DLD1 (cell line): ENCODE measurements at regions not wholly inside any gene's neighbourhood (a gene's known extent, or its start where the extent isn't known, plus 50 kb on each side); places are given as distances from the start of the nearest gene placed in this dataset.
"Not testable (repeated sequence)": the region's sequence is repeated elsewhere in the genome, so short reads cannot be mapped to it uniquely, and the experiment has no call there.

ENCODE experiments used
- in situ Hi-C: cut with HindIII; loops from 2 replicates; pipeline ENCODE4 v1.10.0; 2017; ENCODE audit warnings: low sequenced_read_pairs

- in situ Hi-C loops, result no loop called here
These were observed 397.5 kb downstream of the HTR1A start for GRCh38 chr5:63564789-63565188.

GRCh38 chr5:63563008-63563917, 399.0 kb downstream of the HTR1A start:
- in situ Hi-C loops, result no loop called here

GRCh38 chr5:63555874-63556273, 406.4 kb downstream of the HTR1A start:
- in situ Hi-C loops, result no loop called here

DNA sequence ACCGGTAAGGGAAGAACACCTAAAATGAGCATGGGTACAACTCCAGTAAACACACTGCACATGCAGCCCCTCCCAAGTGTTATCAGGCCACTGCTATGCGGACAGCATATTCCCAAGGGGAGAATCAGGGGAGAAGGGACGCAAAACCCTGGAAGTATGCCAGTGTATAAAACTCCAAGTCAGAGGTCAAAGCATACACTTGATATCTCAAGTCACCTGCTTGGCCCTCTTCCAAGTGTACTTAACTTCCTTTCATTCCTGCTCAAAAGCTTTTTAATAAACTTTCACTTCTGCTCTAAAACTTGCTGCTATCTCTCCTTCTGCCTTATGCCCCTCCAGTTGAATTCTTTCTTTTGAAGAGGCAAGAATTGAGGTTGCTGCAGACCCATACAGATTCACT, 408.1 kb downstream of the HTR1A start:
- in situ Hi-C loops, result no loop called here

- in situ Hi-C loops, result no loop called here
These were observed 409.2 kb downstream of the HTR1A start for GRCh38 chr5:63553073-63553472.

DNA sequence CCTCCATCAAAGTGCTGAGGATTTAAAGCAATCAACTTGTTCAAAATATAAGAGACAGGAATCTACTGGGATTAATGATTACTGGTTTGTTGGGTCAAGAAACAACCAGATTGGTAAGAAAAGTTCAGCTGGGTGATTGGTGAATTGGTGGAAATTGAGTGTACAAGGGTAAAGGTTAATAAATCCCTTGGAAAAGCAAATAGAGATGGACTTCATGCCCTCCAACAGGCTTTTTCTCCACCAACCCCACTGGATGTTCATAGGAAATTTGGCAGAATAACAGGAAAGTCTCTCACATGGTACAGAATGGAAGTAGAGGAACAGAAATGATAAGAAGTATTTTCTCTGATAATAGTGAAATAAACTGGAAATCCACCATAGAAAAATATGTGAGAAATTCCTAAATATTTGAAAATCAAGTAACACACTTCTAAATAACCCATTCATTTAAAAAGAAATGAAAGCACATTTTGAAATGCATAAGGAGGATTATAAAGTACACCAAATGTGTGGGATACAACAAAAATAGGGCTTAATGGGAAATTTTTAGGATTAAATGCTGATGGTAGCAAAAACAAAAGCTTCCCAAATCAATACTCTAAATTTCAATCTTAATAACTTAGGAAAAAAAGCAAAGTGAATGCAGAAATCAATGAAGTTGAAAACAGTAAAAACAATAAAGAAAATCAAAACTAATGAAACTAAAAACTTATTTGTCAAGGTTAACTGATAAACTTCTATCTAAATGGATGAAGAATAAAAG, 426.2 kb downstream of the HTR1A start:
- in situ Hi-C loops, result no loop called here

GRCh38 chr5:63524281-63524680, 438.0 kb downstream of the HTR1A start:
- in situ Hi-C loops, result no loop called here

- in situ Hi-C loops, result no loop called here
These were observed 446.2 kb downstream of the HTR1A start for GRCh38 chr5:63516006-63516405.

- in situ Hi-C loops, result no loop called here
These were observed 462.0 kb downstream of the HTR1A start for GRCh38 chr5:63500242-63500641.

DNA sequence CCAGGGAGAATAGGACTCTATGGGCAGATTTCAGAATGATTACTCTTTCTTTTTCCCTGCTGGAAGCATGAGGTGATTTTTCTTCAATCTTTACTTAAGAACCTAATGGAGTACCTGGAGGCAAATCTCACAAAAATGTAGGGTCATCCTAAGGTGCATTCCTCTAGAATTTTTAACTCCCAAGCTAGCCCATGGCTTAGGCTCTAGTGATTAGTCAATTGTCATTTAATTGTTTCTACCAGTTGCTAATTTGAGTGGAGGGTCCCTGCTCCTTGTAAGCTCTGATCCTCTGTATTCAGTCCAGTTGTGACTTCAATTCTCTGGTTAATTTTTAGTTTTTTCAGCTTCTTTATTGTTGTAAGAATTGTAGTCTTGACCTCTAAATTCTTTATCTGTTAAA, 467.0 kb downstream of the HTR1A start:
- in situ Hi-C loops, result no loop called here

- in situ Hi-C loops, result no loop called here
These were observed 478.9 kb downstream of the HTR1A start for GRCh38 chr5:63483338-63483737.

DNA sequence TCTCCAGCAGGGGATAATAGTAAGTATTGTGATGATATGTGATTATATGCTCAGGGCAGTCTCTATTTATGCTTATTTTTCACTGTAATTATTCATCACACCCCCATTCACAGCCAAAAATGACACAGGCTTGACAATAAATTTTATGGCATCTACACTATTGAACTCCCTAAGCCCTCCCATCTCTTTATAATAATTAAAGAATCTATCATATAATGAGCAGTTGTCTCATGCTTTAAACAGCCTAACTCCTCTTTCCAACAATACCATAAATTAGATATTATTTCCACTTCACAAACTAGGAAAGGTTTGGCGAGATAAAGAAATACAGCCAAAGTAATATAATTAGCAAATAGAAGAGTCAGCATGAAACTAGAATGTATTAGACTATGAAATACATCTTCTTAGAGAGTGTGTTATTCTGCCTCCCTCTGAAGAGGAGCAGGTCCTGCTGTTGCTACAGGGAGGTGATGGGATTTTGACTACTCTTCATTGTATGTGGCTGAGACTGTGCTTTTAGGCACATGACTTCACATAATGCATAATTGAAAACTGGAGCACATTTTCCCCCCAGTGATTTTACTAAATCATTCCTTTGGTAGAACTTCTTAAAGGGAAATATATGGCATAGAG, 488.8 kb downstream of the HTR1A start:
- in situ Hi-C loops, result no loop called here

GRCh38 chr5:63456279-63456678, 506.0 kb downstream of the HTR1A start:
- in situ Hi-C loops, result no loop called here

DNA sequence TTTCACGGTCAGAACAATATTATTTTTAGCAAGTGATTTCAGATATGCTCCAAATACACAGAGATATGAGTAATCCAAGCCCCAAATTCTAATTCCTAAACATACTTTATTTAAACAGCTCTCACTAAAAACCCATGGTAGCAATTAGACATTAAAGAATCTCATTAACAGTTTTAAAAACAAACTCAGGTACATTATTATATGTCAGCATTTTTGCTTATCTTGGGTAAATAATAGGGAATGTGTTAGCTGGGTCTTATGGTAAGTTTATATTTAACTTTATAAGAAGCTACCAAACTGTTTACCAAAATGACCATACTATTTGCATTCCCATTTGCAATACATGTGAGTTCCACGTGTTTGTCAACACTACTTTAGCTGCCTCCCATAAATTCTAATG, 511.1 kb downstream of the HTR1A start:
- in situ Hi-C loops, result no loop called here

- in situ Hi-C loops, result no loop called here
These were observed 522.7 kb downstream of the HTR1A start for GRCh38 chr5:63439537-63439936.

DNA sequence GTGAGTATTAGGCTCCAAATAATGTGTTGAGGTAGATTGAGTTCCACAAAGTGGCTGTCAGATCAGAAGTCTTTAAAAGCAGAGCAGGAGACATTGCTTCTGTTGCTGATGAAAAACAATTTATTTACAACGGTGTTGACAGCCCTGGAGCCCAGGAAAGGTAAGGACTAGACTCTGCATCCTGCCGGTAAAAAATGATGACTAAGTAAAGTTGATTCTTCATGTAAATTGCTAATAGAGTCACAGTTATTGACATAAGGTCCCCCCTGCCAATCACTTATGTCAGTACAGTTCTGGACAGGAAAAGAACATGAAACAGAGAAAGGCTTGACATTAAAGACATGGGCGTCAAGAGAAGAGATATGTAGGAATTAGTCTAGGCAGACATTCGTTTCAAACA, 552.5 kb downstream of the HTR1A start:
- in situ Hi-C loops, result no loop called here

GRCh38 chr5:63408984-63409383, 553.3 kb downstream of the HTR1A start:
- in situ Hi-C loops, result no loop called here

GRCh38 chr5:63401436-63402046, 560.7 kb downstream of the HTR1A start:
- in situ Hi-C loops, result no loop called here

GRCh38 chr5:63400079-63400478, 562.2 kb downstream of the HTR1A start:
- in situ Hi-C loops, result no loop called here

DNA sequence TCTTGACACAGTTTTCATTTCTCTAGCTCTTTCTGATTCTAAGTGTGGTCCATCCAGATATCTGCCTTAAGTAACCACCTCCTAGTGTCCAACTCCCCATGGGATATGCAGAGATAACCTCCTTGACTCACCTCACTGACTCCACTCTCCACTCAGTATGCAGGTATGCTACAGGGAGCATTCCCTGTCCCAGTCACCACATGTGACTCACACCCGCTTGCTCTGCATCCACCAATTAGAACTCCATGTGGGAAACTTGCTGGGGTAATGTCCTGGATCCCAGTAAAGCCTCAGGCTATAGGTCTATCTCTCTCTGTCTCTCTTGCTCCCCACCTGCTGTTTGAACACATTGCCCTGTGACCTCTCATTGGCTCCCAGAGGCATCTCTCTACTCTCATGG, 563.9 kb downstream of the HTR1A start:
- in situ Hi-C loops, result no loop called here

- in situ Hi-C loops, result not testable (repeated sequence)
These were observed 574.1 kb downstream of the HTR1A start for GRCh38 chr5:63388188-63388587.
